Astrocyte of the cerebellum (primary cell): ENCODE measurements at regions not wholly inside any gene's neighbourhood (a gene's known extent, or its start where the extent isn't known, plus 50 kb on each side); places are given as distances from the start of the nearest gene placed in this dataset.

Experiments used
- DNase-seq: peaks from one replicate; pipeline ENCODE4 v3.0.0-alpha.2; 2011; ENCODE audit warnings: low read depth
- H3K4me3 ChIP-seq: 2 replicates; pipeline ENCODE4 v1.5.1; 2011; ENCODE audit warnings: mild to moderate bottlenecking, low read depth, low read length, moderate library complexity
- in situ Hi-C: cut with HindIII; loops from 2 replicates; pipeline ENCODE4 v1.10.0; 2017; ENCODE audit warnings: low sequenced_read_pairs
- TF ChIP-seq, protein P1 (sequence below): IDR thresholded peaks from 2 replicates; pipeline ENCODE4 v1.5.1; 2012; ENCODE audit warnings: low read length, low read depth, moderate library complexity, mild to moderate bottlenecking; ENCODE audit errors: missing control alignments

DNA sequence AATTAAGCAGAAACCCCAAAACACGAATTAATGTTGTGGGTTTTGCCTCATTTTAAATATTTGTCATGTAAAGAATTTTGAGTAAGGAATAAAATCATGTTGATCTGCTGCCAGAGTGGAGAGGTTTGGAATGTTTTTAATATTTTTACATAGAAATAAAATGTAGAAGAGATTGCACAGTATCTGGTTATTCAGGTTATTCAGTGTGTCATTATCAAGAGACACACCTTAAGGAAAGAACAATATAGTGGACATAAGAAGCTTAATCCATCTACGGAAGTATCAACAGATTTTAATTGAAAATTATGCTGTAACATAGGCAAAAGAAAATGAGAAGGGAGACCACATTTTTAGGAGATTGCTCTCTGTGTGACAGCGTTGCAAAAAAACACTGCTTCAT is 410.4 kb downstream of the MED10 start:
- H3K4me3 ChIP-seq = no peak overlapping the region
- TF ChIP-seq, protein P1, sequence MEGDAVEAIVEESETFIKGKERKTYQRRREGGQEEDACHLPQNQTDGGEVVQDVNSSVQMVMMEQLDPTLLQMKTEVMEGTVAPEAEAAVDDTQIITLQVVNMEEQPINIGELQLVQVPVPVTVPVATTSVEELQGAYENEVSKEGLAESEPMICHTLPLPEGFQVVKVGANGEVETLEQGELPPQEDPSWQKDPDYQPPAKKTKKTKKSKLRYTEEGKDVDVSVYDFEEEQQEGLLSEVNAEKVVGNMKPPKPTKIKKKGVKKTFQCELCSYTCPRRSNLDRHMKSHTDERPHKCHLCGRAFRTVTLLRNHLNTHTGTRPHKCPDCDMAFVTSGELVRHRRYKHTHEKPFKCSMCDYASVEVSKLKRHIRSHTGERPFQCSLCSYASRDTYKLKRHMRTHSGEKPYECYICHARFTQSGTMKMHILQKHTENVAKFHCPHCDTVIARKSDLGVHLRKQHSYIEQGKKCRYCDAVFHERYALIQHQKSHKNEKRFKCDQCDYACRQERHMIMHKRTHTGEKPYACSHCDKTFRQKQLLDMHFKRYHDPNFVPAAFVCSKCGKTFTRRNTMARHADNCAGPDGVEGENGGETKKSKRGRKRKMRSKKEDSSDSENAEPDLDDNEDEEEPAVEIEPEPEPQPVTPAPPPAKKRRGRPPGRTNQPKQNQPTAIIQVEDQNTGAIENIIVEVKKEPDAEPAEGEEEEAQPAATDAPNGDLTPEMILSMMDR = no peak
- no peak for DNase-seq
- in situ Hi-C loops = no loop called here

DNA sequence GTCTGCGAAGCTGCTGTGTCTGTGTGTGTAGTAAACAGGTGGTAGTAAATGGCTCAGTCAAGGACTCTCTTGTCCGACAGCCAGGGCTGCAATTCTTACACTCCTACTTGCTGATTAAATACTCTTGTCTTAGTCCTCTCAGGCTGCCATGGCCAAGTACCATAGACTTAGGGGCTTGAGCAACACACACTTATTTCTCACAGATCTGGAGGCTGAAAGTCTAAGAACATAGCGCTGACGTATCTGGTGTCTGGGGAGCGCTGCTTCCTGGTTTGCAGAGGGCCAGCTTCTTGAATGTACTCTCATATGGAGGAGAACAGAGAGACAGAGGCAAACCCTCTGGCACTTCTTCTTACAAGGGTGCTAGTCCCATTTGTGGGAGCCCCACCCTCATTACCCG is 411.0 kb downstream of the MED10 start:
- H3K4me3 ChIP-seq = no peak overlapping the region
- TF ChIP-seq, protein P1 = no peak
- in situ Hi-C loops = no loop called here
- DNase-seq = no peak

DNA sequence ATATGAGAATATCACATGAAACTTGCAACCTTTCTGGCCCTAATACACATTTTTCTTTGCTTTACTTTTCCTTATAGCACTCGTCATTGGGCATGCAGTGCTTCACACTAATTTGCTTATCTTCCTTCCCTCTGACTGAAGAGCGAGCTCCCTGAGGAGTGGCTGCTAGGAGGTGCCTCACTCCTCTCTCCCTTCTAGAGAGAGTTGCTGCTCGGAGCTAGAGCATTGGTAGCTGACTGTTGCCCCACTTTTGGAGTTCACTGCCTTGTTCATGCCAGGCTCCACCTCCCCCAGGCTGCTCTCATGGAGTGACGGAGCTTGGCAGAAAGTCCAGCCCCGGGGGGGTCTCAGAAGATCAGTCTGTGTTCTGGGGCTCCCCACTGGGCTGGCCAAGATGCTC is 413.2 kb downstream of the MED10 start:
- no peak for DNase-seq
- in situ Hi-C loops = no loop called here
- no peak overlapping the region for H3K4me3 ChIP-seq
- TF ChIP-seq, protein P1 = no peak

DNA sequence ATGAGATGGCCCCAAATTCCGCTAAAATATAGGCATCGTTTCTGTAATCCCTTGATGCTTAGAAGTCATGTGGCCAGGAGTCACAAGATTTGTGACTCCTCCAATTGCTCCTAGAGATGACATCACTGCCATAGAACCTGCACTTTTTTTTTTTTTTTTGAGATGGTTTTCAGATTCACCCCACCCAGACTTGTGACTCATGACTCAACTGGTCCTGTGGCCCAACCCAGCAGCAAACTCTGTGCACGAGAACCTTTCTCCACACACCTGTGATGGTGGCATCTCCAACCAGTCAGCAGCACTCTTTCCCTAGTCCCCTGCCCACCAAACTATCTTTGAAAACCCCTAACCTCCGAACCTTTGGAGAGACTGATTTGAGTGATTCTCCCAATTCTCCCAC is 414.0 kb downstream of the MED10 start:
- H3K4me3 ChIP-seq = no peak overlapping the region
- in situ Hi-C loops = no loop called here
- TF ChIP-seq, protein P1 = no peak
- DNase-seq = no peak

GRCh38 chr5:5957737-5958136 is 420.6 kb downstream of the MED10 start:
- no peak overlapping the region for H3K4me3 ChIP-seq
- no peak for DNase-seq
- in situ Hi-C loops = no loop called here
- TF ChIP-seq, protein P1 = no peak

GRCh38 chr5:5954275-5954598 is 424.1 kb downstream of the MED10 start:
- in situ Hi-C loops = no loop called here
- TF ChIP-seq, protein P1 = no peak
- DNase-seq = no peak
- no peak overlapping the region for H3K4me3 ChIP-seq
